GM12878 (cell line): ENCODE measurements at regions not wholly inside any gene's neighbourhood (a gene's known extent, or its start where the extent isn't known, plus 50 kb on each side); places are given as distances from the start of the nearest gene placed in this dataset.

Experiments used
- ESRRA ChIP-seq: IDR thresholded peaks from 2 replicates; pipeline ENCODE4 v1.6.1; 2012; ENCODE audit warnings: mild to moderate bottlenecking, low read length, improper control_type of control experiment
- POLR2AphosphoS5 ChIP-seq: IDR thresholded peaks from 2 replicates; pipeline ENCODE4 v1.6.1; 2011; ENCODE audit warnings: mild to moderate bottlenecking, low read length, inconsistent platforms
- SMC3 ChIP-seq: IDR thresholded peaks from 2 replicates; pipeline ENCODE4 v1.6.1; 2011; ENCODE audit warnings: low read length, improper control_type of control experiment, borderline replicate concordance
- SRF ChIP-seq, 2 experiments: IDR thresholded peaks; 2 replicates each; pipeline ENCODE4 v1.6.1; 2011; ENCODE audit warnings: low read depth in 2 of 2, low read length in 2 of 2, mild to moderate bottlenecking in 1 of 2, moderate library complexity in 1 of 2
- TF ChIP-seq, protein P1 (sequence below), 3 experiments: IDR thresholded peaks in 2 of 3; conservative IDR thresholded peaks in 1 of 3; 2 replicates each; pipeline ENCODE4 v1.5.1; 2011; ENCODE audit warnings: low read depth in 3 of 3, low read length in 3 of 3, mild to moderate bottlenecking in 3 of 3, control low read depth in 2 of 3, moderate library complexity in 2 of 3, inconsistent platforms in 1 of 3, mixed read lengths in 1 of 3; ENCODE audit not compliant: control insufficient read depth in 2 of 3, insufficient read depth in 1 of 3; ENCODE audit errors: extremely low read depth in 1 of 3
- TF ChIP-seq, protein P2 (sequence below): IDR thresholded peaks from 2 replicates; pipeline ENCODE4 v1.6.1; 2012; ENCODE audit warnings: low read depth, low read length, improper control_type of control experiment
- TF ChIP-seq, protein P3 (sequence below): IDR thresholded peaks from 2 replicates; pipeline ENCODE4 v1.6.1; 2012; ENCODE audit warnings: low read length, inconsistent platforms

DNA sequence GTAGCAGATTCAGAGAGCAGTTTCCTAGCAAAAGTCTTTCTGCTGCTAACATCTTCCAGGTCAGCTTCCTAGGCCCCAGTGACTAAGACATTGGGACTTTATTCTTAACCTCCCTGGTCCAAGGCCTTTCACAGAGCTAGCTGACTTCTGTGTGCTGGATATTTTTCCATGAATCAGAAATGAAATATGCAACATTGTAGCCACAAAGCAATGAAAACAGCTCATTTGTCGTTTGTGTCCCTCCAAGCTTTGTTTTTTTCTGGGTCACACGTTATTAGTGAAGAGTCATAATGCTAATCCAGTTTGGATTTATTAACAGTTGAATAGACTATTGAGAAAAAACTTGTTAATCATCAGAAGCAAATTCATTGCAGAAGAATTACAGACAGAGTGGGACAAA is 82.4 kb downstream of the ARF6 start:
- TF ChIP-seq, protein P1, sequence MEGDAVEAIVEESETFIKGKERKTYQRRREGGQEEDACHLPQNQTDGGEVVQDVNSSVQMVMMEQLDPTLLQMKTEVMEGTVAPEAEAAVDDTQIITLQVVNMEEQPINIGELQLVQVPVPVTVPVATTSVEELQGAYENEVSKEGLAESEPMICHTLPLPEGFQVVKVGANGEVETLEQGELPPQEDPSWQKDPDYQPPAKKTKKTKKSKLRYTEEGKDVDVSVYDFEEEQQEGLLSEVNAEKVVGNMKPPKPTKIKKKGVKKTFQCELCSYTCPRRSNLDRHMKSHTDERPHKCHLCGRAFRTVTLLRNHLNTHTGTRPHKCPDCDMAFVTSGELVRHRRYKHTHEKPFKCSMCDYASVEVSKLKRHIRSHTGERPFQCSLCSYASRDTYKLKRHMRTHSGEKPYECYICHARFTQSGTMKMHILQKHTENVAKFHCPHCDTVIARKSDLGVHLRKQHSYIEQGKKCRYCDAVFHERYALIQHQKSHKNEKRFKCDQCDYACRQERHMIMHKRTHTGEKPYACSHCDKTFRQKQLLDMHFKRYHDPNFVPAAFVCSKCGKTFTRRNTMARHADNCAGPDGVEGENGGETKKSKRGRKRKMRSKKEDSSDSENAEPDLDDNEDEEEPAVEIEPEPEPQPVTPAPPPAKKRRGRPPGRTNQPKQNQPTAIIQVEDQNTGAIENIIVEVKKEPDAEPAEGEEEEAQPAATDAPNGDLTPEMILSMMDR (IDR thresholded peaks at IDR 0.05 in 2 of 3, conservative IDR thresholded peaks at IDR 0.05 in 1 of 3; ENCODE audit: control insufficient read depth in 2 of 3, extremely low read depth in 1 of 3, insufficient read depth in 1 of 3, low read depth in 3 of 3, low read length in 3 of 3): no peak
- TF ChIP-seq SMC3 (no peak), SRF (IDR thresholded peaks at IDR 0.05; ENCODE audit: low read depth in 2 of 2, low read length in 2 of 2) (no peak), POLR2AphosphoS5 (no peak), ESRRA (no peak)
- TF ChIP-seq, protein P2, sequence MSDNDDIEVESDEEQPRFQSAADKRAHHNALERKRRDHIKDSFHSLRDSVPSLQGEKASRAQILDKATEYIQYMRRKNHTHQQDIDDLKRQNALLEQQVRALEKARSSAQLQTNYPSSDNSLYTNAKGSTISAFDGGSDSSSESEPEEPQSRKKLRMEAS: no peak
- TF ChIP-seq, protein P3, sequence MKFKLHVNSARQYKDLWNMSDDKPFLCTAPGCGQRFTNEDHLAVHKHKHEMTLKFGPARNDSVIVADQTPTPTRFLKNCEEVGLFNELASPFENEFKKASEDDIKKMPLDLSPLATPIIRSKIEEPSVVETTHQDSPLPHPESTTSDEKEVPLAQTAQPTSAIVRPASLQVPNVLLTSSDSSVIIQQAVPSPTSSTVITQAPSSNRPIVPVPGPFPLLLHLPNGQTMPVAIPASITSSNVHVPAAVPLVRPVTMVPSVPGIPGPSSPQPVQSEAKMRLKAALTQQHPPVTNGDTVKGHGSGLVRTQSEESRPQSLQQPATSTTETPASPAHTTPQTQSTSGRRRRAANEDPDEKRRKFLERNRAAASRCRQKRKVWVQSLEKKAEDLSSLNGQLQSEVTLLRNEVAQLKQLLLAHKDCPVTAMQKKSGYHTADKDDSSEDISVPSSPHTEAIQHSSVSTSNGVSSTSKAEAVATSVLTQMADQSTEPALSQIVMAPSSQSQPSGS: no peak
